ENCODE measurements at regions not wholly inside any gene's neighbourhood (a gene's known extent, or its start where the extent isn't known, plus 50 kb on each side); places are given as distances from the start of the nearest gene placed in this dataset.
A peak's percentile ranks its signal among the peaks of the same experiment; 100 is the strongest.
"Not testable (repeated sequence)": the region's sequence is repeated elsewhere in the genome, so short reads cannot be mapped to it uniquely, and the experiment has no call there.

DNA sequence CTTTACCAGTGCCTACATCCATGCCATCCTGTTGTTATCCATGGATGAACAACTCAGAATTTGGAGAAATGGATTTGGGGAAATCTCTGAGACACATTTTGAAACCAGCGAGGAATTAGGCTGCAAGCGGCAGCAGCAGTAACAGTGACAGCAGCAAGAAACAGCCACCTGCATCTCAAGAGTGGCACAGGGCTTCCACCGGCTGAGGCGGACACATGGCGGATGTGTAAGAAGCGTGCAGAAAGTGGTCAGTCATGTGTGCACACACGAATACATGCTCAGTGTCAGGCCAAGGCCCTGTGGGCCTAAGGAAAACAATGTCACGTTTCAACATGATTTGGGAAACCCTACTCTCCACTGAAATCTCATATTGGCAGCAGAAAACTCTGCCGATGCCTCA is 344.0 kb downstream of the ANAPC1 start:
- not testable (repeated sequence) for DNase-seq

DNA sequence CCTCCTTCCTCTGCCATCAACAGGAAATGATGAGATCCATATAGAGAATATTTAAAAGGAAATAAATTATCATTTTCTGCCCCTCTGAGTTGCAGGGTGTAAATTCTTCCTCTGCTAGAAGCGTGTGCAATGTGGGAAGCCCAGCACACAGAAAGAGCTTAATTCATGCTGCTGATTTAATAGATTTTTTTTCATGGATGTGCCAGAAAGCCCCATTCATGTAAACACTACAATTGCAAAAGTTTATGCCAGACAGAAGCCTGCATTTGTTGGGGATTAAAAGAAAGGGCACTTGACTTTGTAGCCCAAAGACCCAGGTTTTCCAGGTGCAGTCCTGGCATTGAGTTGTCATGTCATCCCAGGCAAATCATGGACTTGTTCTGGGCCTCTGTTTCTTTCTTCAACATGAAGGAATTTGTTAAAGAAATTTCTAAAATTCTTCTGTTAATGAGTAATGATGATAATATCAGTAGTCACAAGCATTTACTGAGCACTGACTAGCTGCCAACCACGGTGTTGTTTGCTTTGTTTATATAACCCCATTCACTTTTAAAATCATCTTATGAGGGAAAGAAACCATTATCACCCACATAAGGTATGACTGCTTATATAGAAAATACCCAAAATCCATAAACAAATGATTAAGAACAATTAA is 341.7 kb downstream of the ANAPC1 start:
- not testable (repeated sequence) for DNase-seq

DNA sequence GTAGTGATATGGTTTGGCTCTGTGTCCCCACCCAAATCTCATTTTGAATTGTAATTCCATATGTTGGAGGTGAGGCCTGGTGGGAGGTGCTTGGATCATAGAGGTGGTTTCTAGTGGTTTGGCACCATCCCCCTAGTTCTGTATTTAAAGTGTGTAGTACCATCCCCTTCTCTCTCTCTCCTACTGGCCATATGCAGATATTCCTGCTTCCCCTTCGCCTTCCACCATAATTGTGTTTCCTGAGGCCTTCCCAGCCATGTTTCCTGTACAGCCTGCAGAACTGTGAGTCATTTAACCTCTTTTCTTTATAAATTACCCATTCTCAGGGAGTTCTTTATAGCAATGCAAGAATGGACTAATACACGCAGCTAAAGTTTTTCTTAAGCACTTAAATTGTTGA is 340.0 kb downstream of the ANAPC1 start:
- not testable (repeated sequence) for DNase-seq

DNA sequence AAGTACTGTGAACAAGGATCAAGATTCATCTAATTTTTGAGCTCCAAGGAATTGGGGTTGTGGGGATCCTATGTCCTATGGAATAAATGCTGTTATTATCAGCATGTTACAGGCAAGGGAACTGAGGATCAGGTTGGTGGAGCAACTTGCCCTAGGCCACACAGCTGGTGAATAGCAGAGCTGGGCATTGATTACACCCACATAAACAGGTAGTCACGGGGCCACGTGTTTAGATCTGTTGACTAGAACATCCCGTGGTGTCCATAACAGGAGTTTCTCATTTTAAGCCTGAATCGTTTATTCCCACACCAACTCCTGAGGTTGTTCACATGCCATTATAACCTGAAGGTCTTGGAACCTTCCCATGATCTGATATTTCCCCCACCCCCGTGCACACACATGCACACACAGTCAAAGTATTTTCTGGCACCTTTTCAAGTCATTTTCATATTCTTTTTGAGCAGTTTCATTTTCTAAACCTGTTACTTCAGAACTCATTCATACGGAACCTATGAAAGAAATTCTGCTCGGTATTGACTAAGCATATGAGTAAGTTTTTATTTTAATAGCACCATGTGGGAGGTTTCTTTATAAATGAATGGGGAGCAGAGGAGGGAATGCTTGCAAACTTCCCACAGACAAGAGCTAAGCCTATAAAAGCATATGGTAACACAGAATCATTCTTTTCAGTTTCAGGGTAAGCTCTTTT is 338.1 kb downstream of the ANAPC1 start:
- DNase-seq = not testable (repeated sequence)

DNA sequence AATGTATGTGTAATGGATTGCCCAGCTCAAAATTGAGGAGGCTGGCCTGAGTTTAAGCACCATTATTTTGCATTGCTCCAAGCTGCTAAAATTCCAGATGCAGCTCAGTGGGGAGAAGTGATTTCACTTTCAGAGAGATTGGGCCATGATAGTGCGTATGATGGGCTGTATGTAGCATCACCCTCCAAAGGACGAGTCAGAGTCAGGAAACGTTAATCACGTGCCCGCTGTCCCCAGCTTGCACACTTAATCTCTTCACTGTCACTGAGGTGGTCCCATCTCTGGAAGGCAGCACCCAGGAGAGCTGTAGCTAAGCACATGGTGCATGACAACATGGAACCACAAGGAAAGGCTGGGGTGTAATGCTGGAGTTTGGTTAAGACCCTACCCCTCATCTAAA is 337.4 kb downstream of the ANAPC1 start:
- DNase-seq = not testable (repeated sequence)

DNA sequence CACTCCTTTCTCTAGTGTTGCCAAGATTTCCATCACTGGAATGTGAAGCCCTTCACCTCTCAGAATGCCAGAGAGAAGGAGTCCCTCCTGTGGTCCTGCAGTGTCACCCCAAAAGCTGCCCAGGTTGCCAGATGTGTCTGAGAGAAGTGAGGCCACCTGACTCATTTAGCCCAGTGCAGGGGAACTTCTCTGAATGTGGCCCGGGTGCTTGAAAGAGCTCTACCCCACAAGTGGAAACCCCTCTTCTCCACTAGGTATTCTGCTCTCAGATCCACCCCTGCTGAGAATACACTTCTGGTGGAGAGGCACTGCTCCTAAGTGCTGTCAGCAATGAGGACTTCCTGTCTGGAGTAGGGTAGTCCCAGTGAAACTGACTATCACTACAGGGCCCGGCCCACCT is 334.8 kb downstream of the ANAPC1 start:
- DNase-seq = not testable (repeated sequence)

DNA sequence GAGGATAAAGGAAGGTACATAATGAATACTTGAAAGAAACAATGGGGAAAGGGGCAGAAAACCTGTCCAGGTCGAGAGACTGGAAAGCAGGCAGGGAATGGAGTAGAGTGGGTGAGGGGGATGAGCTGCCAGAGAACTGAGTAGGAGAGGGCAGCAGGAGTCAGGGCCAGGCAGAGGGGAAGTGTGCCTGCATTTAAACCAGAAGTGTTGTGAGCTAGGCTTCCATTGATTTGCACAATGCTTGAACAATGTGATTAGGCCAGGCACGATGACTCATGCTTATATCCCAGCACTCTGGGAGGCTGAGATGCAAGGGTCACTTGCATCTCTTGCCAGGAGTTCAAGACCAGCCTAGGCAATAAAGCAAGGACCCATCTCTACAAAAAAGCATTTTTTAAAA is 332.6 kb downstream of the ANAPC1 start:
- not testable (repeated sequence) for DNase-seq

DNA sequence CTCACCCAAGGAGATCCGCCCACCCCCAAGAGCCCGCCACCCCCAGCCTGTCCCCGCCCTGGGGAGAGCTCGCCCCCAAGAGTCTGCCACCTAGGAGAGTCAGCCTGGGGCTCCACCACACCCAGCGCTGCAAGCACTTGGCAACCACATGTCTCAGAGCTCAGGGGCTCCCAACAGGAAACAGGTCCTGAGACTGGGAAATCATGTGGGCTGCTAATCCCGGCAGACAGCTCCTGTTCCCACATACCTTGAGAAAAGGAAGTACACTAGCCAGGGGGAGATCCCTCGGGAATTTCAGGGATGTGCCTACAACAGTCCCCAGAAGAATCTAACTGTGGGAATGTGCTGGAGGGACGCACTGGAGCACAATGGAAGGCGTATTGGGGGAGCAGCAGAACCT is 331.4 kb downstream of the ANAPC1 start:
- DNase-seq = not testable (repeated sequence)

DNA sequence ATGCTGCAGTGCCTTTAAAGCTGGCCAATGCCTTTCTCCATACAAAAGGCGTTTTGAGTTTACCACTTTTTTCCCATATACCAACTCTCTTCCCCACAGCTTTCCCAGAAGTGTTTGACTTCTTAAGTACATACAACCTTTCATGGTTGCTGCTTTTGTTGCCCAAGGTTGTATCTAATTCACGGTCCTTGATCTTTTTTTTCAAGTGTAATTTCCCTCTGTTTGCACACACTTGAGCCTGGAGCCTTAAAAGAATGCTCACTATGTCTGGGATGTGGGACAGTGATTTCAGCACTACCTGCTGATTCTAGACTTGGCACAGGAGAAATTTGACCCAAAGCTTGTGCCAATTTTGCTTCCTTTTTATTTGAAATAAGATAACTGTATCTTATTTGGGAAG is 324.7 kb downstream of the ANAPC1 start:
- not testable (repeated sequence) for DNase-seq

DNA sequence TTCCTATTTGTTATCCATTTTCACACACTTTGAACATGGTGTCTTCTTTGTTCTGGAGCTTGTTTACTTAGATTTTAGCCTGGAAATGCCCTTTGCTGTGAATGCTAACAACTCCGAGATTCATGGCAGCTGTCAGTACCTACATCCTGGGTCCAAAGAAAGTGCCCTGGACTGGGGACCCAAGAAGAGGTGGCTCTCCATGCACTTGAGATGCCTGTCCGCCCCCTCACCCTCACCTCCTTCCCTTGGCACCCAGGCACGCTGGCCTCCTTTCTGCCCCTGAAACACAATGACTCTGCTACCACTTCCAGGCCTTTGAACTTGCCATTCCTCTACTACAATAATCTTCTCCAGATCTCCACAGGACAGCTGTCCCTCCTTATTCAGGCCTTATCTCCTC is 324.2 kb downstream of the ANAPC1 start:
- DNase-seq = not testable (repeated sequence)

DNA sequence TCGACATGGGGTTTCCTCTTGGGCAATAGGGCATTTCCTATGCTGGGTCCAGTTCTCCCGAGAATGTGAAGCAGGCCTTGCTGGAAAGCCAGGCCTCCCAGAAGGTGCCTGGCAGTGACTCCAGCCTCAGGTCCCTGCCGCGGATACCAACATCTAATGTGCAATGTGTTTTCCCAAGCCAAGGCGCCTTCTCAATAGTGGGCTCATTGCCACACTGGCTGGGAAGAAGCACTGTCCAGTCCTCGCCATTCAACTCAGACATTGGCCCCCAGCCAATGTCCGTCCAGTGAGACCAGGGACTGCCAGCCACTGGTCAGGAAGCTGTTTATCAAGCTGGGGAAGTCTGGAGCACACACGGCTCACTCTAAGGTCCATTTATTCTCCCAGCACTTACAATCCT is 317.9 kb downstream of the ANAPC1 start:
- DNase-seq = not testable (repeated sequence)

DNA sequence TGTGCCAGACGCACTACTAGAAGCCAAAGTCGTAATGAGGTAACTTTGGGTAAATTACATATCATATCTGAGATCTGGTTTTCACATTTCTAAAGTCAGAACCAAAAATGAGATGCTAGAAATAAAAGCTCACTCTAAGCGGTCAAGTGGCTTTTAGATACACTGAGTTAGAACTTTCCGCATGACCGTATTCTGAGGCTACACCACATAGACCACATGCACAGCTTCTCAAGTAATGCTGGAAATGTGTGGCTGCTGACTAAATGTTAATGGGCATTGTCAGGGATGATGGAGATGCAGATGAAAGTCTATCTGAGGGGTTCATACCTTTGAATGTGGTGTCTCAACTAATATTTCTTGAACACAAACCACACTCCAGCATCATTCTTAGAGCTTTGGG is 316.8 kb downstream of the ANAPC1 start:
- not testable (repeated sequence) for DNase-seq

DNA sequence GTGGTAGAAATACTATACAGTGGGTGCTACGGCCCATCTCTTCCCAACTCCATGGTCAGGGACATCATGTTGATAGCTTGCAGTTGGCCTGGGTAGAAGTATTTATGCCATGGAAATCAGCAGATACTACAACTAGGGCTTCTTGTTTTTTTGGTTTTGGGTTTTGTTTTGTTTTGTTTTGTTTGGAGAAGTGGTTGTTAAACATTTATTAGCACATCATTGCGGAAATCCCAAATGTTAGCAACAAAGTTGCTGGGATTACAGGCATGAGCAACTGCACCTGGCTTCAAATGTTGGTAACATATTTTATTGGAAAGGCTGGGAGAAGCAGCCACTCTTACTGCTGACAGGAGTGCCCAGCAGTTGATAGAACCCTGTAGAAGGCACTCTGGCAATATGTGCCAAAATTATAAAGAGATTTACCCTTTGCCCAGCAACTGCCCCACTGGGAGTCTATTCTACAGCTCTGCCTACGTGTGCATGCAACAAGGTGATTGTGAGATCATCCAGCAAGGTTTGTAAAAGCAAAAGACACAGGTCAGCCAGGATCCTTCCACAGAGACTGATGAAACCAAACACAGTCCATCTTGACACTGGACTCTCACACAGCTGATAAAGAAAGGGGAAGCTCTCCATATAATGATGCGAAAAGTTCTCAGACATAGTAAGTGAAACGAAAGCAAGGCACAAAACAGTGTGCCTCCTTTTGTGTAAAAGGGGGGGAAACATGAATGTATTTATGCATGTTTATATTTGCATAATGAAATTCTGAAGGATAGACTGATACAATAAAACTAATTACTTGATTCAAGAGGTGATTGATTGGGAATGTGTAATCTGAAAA is 314.4 kb downstream of the ANAPC1 start:
- DNase-seq = not testable (repeated sequence)

DNA sequence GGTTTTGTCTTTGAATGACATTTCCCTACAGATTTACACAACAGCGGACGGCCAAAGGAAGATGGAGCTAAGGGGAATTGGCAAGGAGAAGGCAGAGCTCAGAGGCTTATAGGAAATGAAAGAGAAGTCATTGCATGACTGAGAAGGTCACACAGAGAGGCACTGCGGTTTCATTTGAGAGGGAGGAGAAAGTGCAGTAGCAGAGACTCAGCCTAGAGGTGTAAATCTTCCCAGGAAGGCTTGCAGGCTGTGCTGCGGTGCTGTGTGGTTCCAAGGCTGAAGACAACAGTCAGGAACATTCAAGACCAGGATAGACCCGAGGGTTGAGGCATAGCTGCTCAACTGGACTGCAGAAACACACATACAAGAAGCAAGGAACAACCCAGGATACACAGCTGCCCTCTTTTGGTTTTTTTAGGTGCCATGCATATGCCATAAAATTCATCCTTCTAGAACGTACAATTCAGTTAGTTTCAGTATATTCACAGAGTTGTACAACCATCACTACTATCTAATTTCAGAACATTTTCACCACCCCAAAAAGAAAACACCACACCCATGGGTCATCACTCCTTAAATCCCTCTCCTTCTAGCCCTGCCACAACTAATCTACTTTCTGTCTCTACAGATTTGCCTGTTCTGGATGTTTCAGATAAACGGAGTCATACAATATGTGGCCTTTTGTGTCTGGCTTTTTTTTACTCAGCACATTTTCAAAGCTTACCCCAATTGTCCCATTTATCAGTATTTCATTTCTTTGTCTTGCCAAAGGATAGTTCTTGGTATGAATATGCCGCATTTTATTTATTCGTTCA is 313.5 kb downstream of the ANAPC1 start:
- DNase-seq = peak in 1 of 5 donors; percentile 8

DNA sequence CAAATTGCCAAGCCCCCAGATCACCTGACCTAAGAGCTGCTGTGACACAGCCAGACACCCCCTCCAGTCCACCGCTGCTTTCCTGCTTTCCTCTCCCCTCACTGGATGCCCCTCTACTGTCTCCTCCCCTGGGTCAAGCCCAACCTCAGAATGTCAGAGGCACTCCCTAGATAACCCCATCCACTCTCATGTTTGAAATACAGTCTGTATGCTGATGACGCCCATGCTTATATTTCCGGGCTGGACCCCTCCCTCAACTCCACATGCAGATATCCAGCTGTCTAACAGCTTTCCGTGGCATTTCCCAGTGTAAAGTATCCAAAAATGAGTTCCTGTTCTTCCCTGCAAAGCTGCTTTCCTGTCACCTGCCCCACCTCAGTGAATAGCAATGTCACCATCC is 309.2 kb downstream of the ANAPC1 start:
- DNase-seq = not testable (repeated sequence)

DNA sequence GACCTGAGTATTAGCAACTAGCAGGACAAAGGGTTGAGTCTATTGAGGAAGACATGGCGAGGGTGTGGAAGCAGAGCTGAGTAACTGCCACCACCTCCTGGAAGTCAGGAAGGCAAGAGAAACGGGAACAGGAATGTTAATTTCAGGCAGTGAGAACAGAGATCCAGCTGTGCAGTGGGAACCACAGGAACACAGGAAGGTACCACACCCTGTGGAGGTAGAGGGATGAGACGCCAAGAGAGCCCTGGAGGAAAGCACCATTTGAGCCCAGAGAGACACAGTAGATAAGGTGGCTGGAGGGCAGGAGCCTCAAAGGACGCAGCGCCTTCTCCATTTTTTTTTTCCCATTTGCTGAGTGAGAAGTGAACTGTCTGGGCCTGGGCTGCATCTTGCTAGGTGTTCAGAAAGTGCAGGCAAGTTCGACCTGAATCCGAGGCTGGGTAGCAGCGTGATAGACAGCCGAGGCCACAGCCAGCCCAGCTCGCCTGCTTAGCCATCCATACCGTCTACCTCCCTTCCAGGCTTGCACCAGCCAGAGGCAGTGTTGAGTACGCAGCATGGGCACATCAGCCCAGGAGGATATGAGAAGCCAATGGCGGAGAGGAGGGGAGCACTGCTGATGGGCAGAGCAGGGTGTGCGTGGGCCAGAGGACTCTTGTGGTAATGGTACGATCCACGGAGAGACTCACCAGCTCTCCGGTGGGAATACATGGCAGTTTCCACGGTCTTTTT is 306.7 kb downstream of the ANAPC1 start:
- not testable (repeated sequence) for DNase-seq

DNA sequence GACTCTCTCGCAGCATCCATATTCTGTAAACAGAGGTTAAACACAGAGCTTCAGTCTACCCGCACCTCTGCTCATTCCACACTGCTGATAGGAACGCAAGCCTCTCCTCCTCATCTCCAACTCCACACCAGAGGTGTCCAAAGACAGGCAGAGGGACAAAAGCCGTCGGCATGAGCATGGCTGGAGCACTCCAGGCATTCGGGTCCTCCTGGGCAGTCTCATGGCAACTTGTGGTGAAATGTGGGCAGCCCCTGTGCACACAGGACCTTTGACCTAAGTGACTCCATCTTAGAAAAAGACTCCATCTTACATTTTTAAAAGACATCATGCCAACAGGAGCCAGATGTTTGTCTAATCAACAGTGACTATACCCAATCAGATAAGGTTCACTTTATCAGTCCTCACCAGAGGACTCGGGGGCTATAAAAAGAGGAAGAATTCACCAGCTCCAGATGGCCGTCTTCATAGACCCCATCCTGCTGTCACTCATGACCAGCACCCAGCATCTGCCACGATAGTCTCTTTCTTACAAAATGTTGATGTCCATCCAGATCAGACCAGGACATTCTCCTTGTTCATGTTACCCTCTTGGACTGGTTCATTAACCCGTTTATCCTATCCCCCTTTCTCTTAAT is 304.4 kb downstream of the ANAPC1 start:
- DNase-seq = not testable (repeated sequence)

DNA sequence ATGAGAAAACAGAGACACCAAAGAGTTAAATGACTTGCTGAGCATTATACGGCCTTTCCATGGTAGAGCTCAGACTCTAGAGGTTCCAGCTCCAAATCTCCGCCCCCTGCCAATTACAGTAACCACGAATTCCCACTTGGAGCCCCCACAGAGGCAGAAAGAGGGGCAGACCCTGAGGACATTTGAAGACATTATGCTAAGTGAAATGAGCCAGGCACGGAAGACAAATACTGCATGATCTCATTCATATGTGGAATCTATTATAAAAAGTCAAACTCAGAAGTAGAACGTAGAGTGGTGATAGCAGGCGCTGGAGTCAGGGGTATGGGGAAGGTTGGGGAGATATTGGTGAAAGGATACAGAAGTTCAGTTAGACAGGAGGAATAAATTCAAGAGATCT is 303.4 kb downstream of the ANAPC1 start:
- DNase-seq = not testable (repeated sequence)

DNA sequence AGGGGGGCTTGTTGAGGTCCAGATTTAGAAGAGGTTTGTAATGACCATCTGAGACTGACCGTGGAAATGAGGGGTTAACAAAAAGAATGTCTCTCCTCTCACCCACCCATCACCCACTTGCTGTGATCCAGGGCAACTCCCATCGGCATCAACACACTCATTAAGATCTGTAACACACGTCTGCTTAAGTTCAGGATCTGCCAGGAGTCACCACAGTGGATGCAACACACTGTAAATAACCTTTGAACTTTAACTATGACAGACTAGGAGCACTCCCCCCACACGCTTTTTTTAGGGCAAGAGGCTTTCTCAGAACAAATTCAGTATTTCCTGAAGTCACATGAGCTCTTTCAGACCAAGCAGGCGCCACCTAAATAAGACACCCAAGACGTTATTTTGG is 301.9 kb downstream of the ANAPC1 start:
- not testable (repeated sequence) for DNase-seq

DNA sequence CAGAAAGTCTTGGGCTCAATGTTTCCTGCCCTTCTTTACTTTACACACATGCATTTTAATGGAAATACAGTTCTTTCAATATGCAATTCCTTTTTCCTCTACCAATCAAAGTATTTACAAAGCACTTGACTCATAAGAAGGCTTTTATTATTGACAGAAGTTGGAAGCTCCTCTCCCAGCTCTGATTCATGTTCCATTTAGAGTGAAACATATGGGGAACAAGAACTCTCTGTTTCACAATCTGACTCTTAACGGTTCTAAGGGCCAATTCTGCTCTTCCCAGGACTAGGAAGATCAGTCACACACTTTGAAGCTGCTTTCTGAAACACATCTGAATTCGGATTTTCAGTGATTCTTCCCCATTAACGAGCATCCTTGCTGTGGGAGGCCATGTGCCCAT is 300.5 kb downstream of the ANAPC1 start:
- DNase-seq = not testable (repeated sequence)

DNA sequence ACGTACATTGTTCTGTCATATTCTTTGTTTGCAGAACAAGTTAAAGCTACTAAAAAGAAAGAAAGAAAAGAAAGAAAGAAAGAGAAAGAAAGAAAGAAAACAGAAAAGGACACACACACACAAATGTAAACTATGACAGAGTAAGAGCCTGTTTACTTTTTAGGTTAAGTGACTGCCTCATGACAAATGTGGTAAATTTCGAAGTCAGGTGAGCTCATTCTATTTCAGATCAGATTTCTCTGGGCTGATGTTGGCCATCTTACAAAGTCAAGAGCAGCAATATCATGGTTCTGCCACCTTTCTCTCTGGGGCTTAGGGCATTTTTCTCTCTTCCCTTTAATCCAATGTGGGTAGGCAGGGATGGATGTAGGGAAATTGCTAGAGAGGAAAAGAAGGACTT is 299.5 kb downstream of the ANAPC1 start:
- DNase-seq = not testable (repeated sequence)

Measured in T-helper 1 cell (primary cell).